H9 (cell line): ENCODE measurements at regions not wholly inside any gene's neighbourhood (a gene's known extent, or its start where the extent isn't known, plus 50 kb on each side); places are given as distances from the start of the nearest gene placed in this dataset.

Source experiments
- DNase-seq: peaks from one replicate; pipeline ENCODE4 v3.0.0-alpha.2; 2017
- H2AFZ ChIP-seq: one replicate; pipeline ENCODE4 v1.6.1; 2013; ENCODE audit warnings: mild to moderate bottlenecking, low read length, control low read depth, moderate library complexity
- H2AK5ac ChIP-seq: 2 replicates; pipeline ENCODE4 v1.6.1; 2013; ENCODE audit warnings: low read length, control low read depth, mixed read lengths; ENCODE audit not compliant: insufficient read length
- H2BK120ac ChIP-seq: one replicate; pipeline ENCODE4 v1.6.1; 2013; ENCODE audit warnings: low read depth, mild to moderate bottlenecking, low read length, control low read depth, inconsistent platforms; ENCODE audit not compliant: poor library complexity, severe bottlenecking
- H2BK12ac ChIP-seq: 2 replicates; pipeline ENCODE4 v1.6.1; 2013; ENCODE audit warnings: low read length, control low read depth, mixed read lengths, low read depth; ENCODE audit not compliant: insufficient read length
- H2BK15ac ChIP-seq: 2 replicates; pipeline ENCODE4 v1.6.1; 2013; ENCODE audit warnings: low read depth, low read length, control low read depth
- H2BK20ac ChIP-seq: one replicate; pipeline ENCODE4 v1.6.1; 2013; ENCODE audit warnings: low read depth, mild to moderate bottlenecking, low read length, control low read depth, inconsistent platforms; ENCODE audit not compliant: poor library complexity, severe bottlenecking
- H2BK5ac ChIP-seq: 2 replicates; pipeline ENCODE4 v1.6.1; 2013; ENCODE audit warnings: low read length, control low read depth, mixed read lengths; ENCODE audit not compliant: insufficient read length
- H3K14ac ChIP-seq: 2 replicates; pipeline ENCODE4 v1.6.1; 2013; ENCODE audit warnings: low read length, control low read depth; ENCODE audit not compliant: insufficient read depth
- H3K18ac ChIP-seq: 2 replicates; pipeline ENCODE4 v1.6.1; 2013; ENCODE audit warnings: low read depth, mild to moderate bottlenecking, mixed read lengths, low read length, control low read depth; ENCODE audit not compliant: insufficient read length
- H3K23ac ChIP-seq: 2 replicates; pipeline ENCODE4 v1.6.1; 2013; ENCODE audit warnings: low read length, control low read depth, mixed read lengths, low read depth; ENCODE audit not compliant: insufficient read length
- H3K23me2 ChIP-seq: 2 replicates; pipeline ENCODE4 v1.6.1; 2013; ENCODE audit warnings: low read depth, mild to moderate bottlenecking, mixed read lengths, low read length, control low read depth; ENCODE audit not compliant: insufficient read length, poor library complexity, severe bottlenecking
- H3K27ac ChIP-seq: 2 replicates; pipeline ENCODE4 v1.5.1; 2013; ENCODE audit warnings: low read length, control low read depth, mixed read lengths, low read depth; ENCODE audit not compliant: insufficient read length
- H3K27me3 ChIP-seq: 2 replicates; pipeline ENCODE4 v1.6.1; 2013; ENCODE audit warnings: low read length, control low read depth, inconsistent platforms; ENCODE audit not compliant: insufficient read depth
- H3K4ac ChIP-seq: 2 replicates; pipeline ENCODE4 v1.6.1; 2013; ENCODE audit warnings: low read depth, mild to moderate bottlenecking, control low read depth, inconsistent platforms, low read length, moderate library complexity
- H3K4me1 ChIP-seq: 2 replicates; pipeline ENCODE4 v1.6.1; 2013; ENCODE audit warnings: low read length, control low read depth, inconsistent platforms; ENCODE audit not compliant: insufficient read depth
- H3K4me2 ChIP-seq: 2 replicates; pipeline ENCODE4 v1.6.1; 2013; ENCODE audit warnings: low read length, control low read depth, mixed read lengths; ENCODE audit not compliant: insufficient read length, insufficient read depth
- H3K56ac ChIP-seq: 2 replicates; pipeline ENCODE4 v1.6.1; 2013; ENCODE audit warnings: low read depth, mild to moderate bottlenecking, mixed read lengths, low read length, control low read depth; ENCODE audit not compliant: insufficient read length
- H3K79me1 ChIP-seq: 2 replicates; pipeline ENCODE4 v1.6.1; 2013; ENCODE audit warnings: low read depth, mild to moderate bottlenecking, moderate library complexity, low read length, control low read depth, inconsistent platforms; ENCODE audit not compliant: insufficient read depth, poor library complexity, severe bottlenecking
- H3K79me2 ChIP-seq: 2 replicates; pipeline ENCODE4 v1.6.1; 2013; ENCODE audit warnings: low read length, control low read depth, inconsistent platforms; ENCODE audit not compliant: insufficient read depth
- H3K9ac ChIP-seq: 2 replicates; pipeline ENCODE4 v1.6.1; 2013; ENCODE audit warnings: low read length, control low read depth, mixed read lengths; ENCODE audit not compliant: insufficient read length; ENCODE audit errors: extremely low read depth
- H3K9me3 ChIP-seq: one replicate; pipeline ENCODE4 v1.6.1; 2013; ENCODE audit warnings: low read depth, low read length, inconsistent platforms; ENCODE audit not compliant: control insufficient read depth
- H3T11ph ChIP-seq: one replicate; pipeline ENCODE4 v1.6.1; 2013; ENCODE audit warnings: mild to moderate bottlenecking, low read length, control low read depth, inconsistent platforms
- H4K20me1 ChIP-seq: one replicate; pipeline ENCODE4 v1.6.1; 2013; ENCODE audit not compliant: control insufficient read depth, insufficient read length, insufficient read depth
- H4K5ac ChIP-seq: 2 replicates; pipeline ENCODE4 v1.6.1; 2013; ENCODE audit warnings: low read depth, mild to moderate bottlenecking, mixed read lengths, low read length, control low read depth; ENCODE audit not compliant: insufficient read length
- H4K8ac ChIP-seq: replicated peaks from 2 replicates; pipeline ENCODE4 v1.6.1; 2013; ENCODE audit warnings: low read length, control low read depth, mixed read lengths, low read depth; ENCODE audit not compliant: insufficient read length
- H4K91ac ChIP-seq: 2 replicates; pipeline ENCODE4 v1.6.1; 2013; ENCODE audit warnings: low read depth, mild to moderate bottlenecking, moderate library complexity, mixed read lengths, low read length, control low read depth; ENCODE audit not compliant: insufficient read length
- H3K27ac Mint-ChIP-seq, 3 experiments: 2 replicates in 2 of 3; 3 replicates in 1 of 3; pipeline ENCODE4 v1.8.0; 2020 to 2021; ENCODE audit warnings: mixed read lengths in 3 of 3, mild to moderate bottlenecking in 1 of 3, moderate library complexity in 1 of 3
- H3K27me3 Mint-ChIP-seq: 2 replicates; pipeline ENCODE4 v1.8.0; 2021; ENCODE audit warnings: low read depth, mild to moderate bottlenecking, moderate library complexity, mixed read lengths
- H3K36me3 Mint-ChIP-seq, 3 experiments: 2 replicates in 2 of 3; 3 replicates in 1 of 3; pipeline ENCODE4 v1.8.0; 2020 to 2021; ENCODE audit warnings: low read depth in 3 of 3, mixed read lengths in 3 of 3; ENCODE audit not compliant: insufficient read depth in 1 of 3
- H3K4me1 Mint-ChIP-seq, 2 experiments: 2 replicates each; pipeline ENCODE4 v1.8.0; 2020; ENCODE audit warnings: mixed read lengths in 2 of 2
- H3K4me3 Mint-ChIP-seq, 2 experiments: 2 replicates in 1 of 2; 3 replicates in 1 of 2; pipeline ENCODE4 v1.8.0; 2020 to 2021; ENCODE audit warnings: mild to moderate bottlenecking in 2 of 2, mixed read lengths in 2 of 2, moderate library complexity in 1 of 2
- H3K9me3 Mint-ChIP-seq, 2 experiments: 2 replicates in 1 of 2; 3 replicates in 1 of 2; pipeline ENCODE4 v1.8.0; 2020; ENCODE audit warnings: mild to moderate bottlenecking in 2 of 2, mixed read lengths in 2 of 2, moderate library complexity in 1 of 2
- WGBS: extraction: QIAGEN DNeasy Blood & Tissue Kit; methylation state at CpG from one replicate; pipeline ENCODE4 v1.1.7; 2013; ENCODE audit warnings: missing lambda C conversion rate, low lambda C conversion rate, mixed read lengths; ENCODE audit not compliant: insufficient read length; ENCODE audit errors: extremely low coverage; 5-methylcytosine and 5-hydroxymethylcytosine counted together
- TF ChIP-seq, protein P1 (sequence below): fragments of 200-600 bp; sonication (generic); conservative IDR thresholded peaks from 3 replicates; pipeline ENCODE4 v1.8.0; 2021; ENCODE audit warnings: antibody characterized with exemption, mild to moderate bottlenecking

DNA sequence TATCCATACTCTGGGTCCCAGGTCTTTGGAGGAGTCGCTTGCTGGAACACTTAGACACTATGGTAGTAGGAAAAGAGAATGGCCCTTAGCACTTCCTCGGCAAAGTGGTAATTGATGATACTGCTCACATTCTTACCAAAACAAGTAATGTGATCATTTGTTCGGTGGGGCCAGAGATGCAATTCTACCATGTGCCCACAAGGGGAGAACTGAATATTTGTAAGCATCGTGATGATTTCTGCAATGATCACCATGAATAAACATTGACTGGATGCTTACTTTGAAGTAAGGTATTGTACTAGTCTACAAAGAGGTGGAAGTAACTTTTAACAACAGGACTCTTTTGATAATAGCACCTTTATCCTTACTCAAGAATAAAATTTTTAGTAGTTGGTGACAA is 109.7 kb downstream of the CD8B2 start:
- H3K9ac ChIP-seq, result no peak overlapping the region
- H3K4ac ChIP-seq, result no peak overlapping the region
- H3K27me3 ChIP-seq, result no peaks in the 10 kb centered on the region
- no peak overlapping the region for H3K27ac Mint-ChIP-seq
- no peak overlapping the region for H3T11ph ChIP-seq
- no peak overlapping the region for H2BK15ac ChIP-seq
- TF ChIP-seq, protein P1, sequence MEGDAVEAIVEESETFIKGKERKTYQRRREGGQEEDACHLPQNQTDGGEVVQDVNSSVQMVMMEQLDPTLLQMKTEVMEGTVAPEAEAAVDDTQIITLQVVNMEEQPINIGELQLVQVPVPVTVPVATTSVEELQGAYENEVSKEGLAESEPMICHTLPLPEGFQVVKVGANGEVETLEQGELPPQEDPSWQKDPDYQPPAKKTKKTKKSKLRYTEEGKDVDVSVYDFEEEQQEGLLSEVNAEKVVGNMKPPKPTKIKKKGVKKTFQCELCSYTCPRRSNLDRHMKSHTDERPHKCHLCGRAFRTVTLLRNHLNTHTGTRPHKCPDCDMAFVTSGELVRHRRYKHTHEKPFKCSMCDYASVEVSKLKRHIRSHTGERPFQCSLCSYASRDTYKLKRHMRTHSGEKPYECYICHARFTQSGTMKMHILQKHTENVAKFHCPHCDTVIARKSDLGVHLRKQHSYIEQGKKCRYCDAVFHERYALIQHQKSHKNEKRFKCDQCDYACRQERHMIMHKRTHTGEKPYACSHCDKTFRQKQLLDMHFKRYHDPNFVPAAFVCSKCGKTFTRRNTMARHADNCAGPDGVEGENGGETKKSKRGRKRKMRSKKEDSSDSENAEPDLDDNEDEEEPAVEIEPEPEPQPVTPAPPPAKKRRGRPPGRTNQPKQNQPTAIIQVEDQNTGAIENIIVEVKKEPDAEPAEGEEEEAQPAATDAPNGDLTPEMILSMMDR, result peak; percentile 68
- no peak overlapping the region for H3K27ac ChIP-seq
- H3K79me1 ChIP-seq, result no peaks in the 10 kb centered on the region
- no peak overlapping the region for H3K14ac ChIP-seq
- no peak overlapping the region for H2BK5ac ChIP-seq
- H2BK12ac ChIP-seq, result no peak overlapping the region
- peaks cover 0 to 9% (median 8%) of the 10 kb centered on the region in 3 experiments; a peak in 3 of 7 replicates for H3K36me3 Mint-ChIP-seq
- no CpG with 5 or more reads among the region's 4 CpGs for WGBS
- no peak overlapping the region for H4K8ac ChIP-seq
- H2AFZ ChIP-seq, result peak overlapping the region; percentile 45
- H3K4me2 ChIP-seq, result no peak overlapping the region
- H3K4me1 Mint-ChIP-seq, result no peaks in the 10 kb centered on the region; a peak in 1 of 4 replicates
- no peak overlapping the region for H2AK5ac ChIP-seq
- no peak overlapping the region for H3K18ac ChIP-seq
- H3K79me2 ChIP-seq, result no peaks in the 10 kb centered on the region
- H3K23me2 ChIP-seq, result no peaks in the 10 kb centered on the region
- no peaks in the 10 kb centered on the region for H4K20me1 ChIP-seq
- no peak overlapping the region for H3K56ac ChIP-seq
- no peak for DNase-seq
- H3K9me3 Mint-ChIP-seq, result peaks cover 10 to 12% of the 10 kb centered on the region in 2 experiments
- H4K91ac ChIP-seq, result no peak overlapping the region
- H3K9me3 ChIP-seq, result peaks cover 2% of the 10 kb centered on the region
- H3K4me3 Mint-ChIP-seq, result no peak overlapping the region
- no peak overlapping the region for H2BK120ac ChIP-seq
- peaks cover 2% of the 10 kb centered on the region for H3K27me3 Mint-ChIP-seq
- no peak overlapping the region for H4K5ac ChIP-seq
- no peaks in the 10 kb centered on the region for H3K4me1 ChIP-seq
- no peak overlapping the region for H2BK20ac ChIP-seq
- no peak overlapping the region for H3K23ac ChIP-seq
